B cell (primary cell): ENCODE measurements at regions not wholly inside any gene's neighbourhood (a gene's known extent, or its start where the extent isn't known, plus 50 kb on each side); places are given as distances from the start of the nearest gene placed in this dataset.

Source experiments
- ATAC-seq: fragments of 200-7000 bp; cut with Tn5 transposase; one replicate; pipeline ENCODE4 v1.10.0; 2021; ENCODE audit warnings: low read depth, mild to moderate bottlenecking, moderate number of reproducible peaks, moderate library complexity
- CTCF ChIA-PET: fragments of 350-600 bp; sonication (Branson Sonifier 250); formaldehyde crosslinking; loops from one replicate; lab custom pipeline; 2021; ENCODE audit warnings: antibody characterized with exemption, inconsistent platforms; lab: Charles Lee
- POLR2A ChIA-PET: fragments of 350-600 bp; sonication (Branson Sonifier 250); formaldehyde crosslinking; loops from one replicate; lab custom pipeline; 2021; ENCODE audit warnings: antibody characterized with exemption; lab: Charles Lee
- DNase-seq: peaks from one replicate; pipeline ENCODE4 v3.0.0; 2013
- H2AFZ ChIP-seq: 2 replicates; pipeline ENCODE4 v1.6.1; 2012; ENCODE audit warnings: mild to moderate bottlenecking, low read depth, low read length; ENCODE audit not compliant: insufficient read depth, poor library complexity, severe bottlenecking
- H3K27ac ChIP-seq, 2 donors: 1 replicate in 1 of 2; 2 replicates in 1 of 2; pipeline ENCODE4 v1.5.1; 2012 to 2013; ENCODE audit warnings: low read length in 2 of 2, mild to moderate bottlenecking in 2 of 2, moderate library complexity in 1 of 2
- H3K27me3 ChIP-seq, 4 experiments: fragments of 200-600 bp in 1 of 4; sonication (generic) in 1 of 4; replicated peaks in 1 of 4; 1 replicate in 2 of 4; 2 replicates in 2 of 4; pipeline versions ENCODE4 v1.6.1 to v1.7.0; 2013 to 2016; ENCODE audit warnings: low read length in 3 of 4, mild to moderate bottlenecking in 2 of 4, mixed read lengths in 1 of 4, moderate library complexity in 1 of 4; ENCODE audit not compliant: insufficient read depth in 4 of 4, control insufficient read depth in 3 of 4; ENCODE audit errors: control extremely low read depth in 1 of 4
- H3K36me3 ChIP-seq, 2 experiments: replicated peaks in 1 of 2; 1 replicate in 1 of 2; 2 replicates in 1 of 2; pipeline versions ENCODE4 v1.6.1 to v1.7.1; 2013; ENCODE audit warnings: low read length in 1 of 2; ENCODE audit not compliant: insufficient read depth in 2 of 2, control insufficient read depth in 1 of 2; ENCODE audit errors: control extremely low read depth in 1 of 2, extremely low read depth in 1 of 2
- H3K4me1 ChIP-seq, 2 donors: fragments of 200-600 bp in 1 of 2; sonication (generic) in 1 of 2; 1 replicate in 1 of 2; 2 replicates in 1 of 2; pipeline versions ENCODE4 v1.5.1 to v1.6.1; 2013 to 2017; ENCODE audit warnings: low read length in 2 of 2; ENCODE audit not compliant: control insufficient read depth in 2 of 2, insufficient read depth in 2 of 2
- H3K4me2 ChIP-seq: replicated peaks from 2 replicates; pipeline ENCODE3; 2012; ENCODE audit warnings: mild to moderate bottlenecking, low read depth, low read length; ENCODE audit not compliant: poor library complexity, severe bottlenecking
- H3K4me3 ChIP-seq, 5 experiments: fragments of 200-600 bp in 1 of 5; sonication (generic) in 1 of 5; 1 replicate in 3 of 5; 2 replicates in 2 of 5; pipeline versions ENCODE4 v1.5.1 to v1.7.0; 2011 to 2016; ENCODE audit warnings: low read length in 4 of 5, mild to moderate bottlenecking in 4 of 5, low read depth in 2 of 5, control low read depth in 1 of 5, moderate library complexity in 1 of 5; ENCODE audit not compliant: insufficient read depth in 1 of 5; ENCODE audit errors: control extremely low read depth in 1 of 5, extremely low read depth in 1 of 5
- H3K79me2 ChIP-seq: fragments of 200-600 bp; sonication (generic); one replicate; pipeline ENCODE4 v1.6.0; 2016; ENCODE audit warnings: low read length; ENCODE audit not compliant: control insufficient read depth, insufficient read depth
- H3K9ac ChIP-seq: fragments of 200-600 bp; sonication (generic); 2 replicates; pipeline ENCODE4 v1.6.1; 2017; ENCODE audit warnings: mild to moderate bottlenecking, low read length, moderate library complexity
- H3K9me3 ChIP-seq, 3 donors: one replicate each; pipeline versions ENCODE4 v1.6.1 to v1.7.1; 2013; ENCODE audit warnings: low read length in 2 of 3; ENCODE audit not compliant: control insufficient read depth in 2 of 3, insufficient read depth in 1 of 3; ENCODE audit errors: control extremely low read depth in 1 of 3
- H4K20me1 ChIP-seq: 2 replicates; pipeline ENCODE4 v1.6.0; 2012; ENCODE audit warnings: mild to moderate bottlenecking, low read length; ENCODE audit not compliant: insufficient read depth, control insufficient read depth, poor library complexity, severe bottlenecking
- H3K27ac Mint-ChIP-seq: one replicate; pipeline ENCODE4 v1.8.0; 2021; ENCODE audit warnings: mixed read lengths
- H3K27me3 Mint-ChIP-seq: one replicate; pipeline ENCODE4 v1.8.0; 2021; ENCODE audit warnings: mixed read lengths
- H3K4me1 Mint-ChIP-seq: one replicate; pipeline ENCODE4 v1.8.0; 2021; ENCODE audit warnings: mixed read lengths
- H3K4me3 Mint-ChIP-seq: one replicate; pipeline ENCODE4 v1.8.0; 2021; ENCODE audit warnings: mixed read lengths
- H3K9me3 Mint-ChIP-seq: one replicate; pipeline ENCODE4 v1.8.0; 2022; ENCODE audit warnings: mixed read lengths; ENCODE audit not compliant: insufficient read depth
- CTCF ChIP-seq: fragments of 200-600 bp; IDR thresholded peaks from one replicate; pipeline ENCODE4 v1.8.0; 2022; ENCODE audit warnings: antibody characterized with exemption, mild to moderate bottlenecking
- EZH2 ChIP-seq: IDR thresholded peaks from 2 replicates; pipeline ENCODE4 v1.6.1; 2012; ENCODE audit warnings: borderline replicate concordance, low read depth, mild to moderate bottlenecking, moderate library complexity, low read length; ENCODE audit not compliant: insufficient read depth, poor library complexity, severe bottlenecking
- WGBS: methylation state at CpG from one replicate; pipeline ENCODE4 v1.1.5; 2013; ENCODE audit warnings: missing lambda C conversion rate; ENCODE audit not compliant: insufficient coverage; 5-methylcytosine and 5-hydroxymethylcytosine counted together
- intact Hi-C: fragments of 100-400 bp; cut with micrococcal nuclease; formaldehyde crosslinking; loops from one replicate; pipeline ENCODE4 v1.10.0; 2022

GRCh38 chr4:177182166-177182565, 127.5 kb upstream of the NEIL3 start:
- H3K79me2 ChIP-seq = no peaks in the 10 kb centered on the region
- intact Hi-C loops = no loop called here
- H4K20me1 ChIP-seq = no peaks in the 10 kb centered on the region
- no peaks in the 10 kb centered on the region for H3K9me3 ChIP-seq
- DNase-seq (no peak), ATAC-seq (no peak)
- no peaks in the 10 kb centered on the region for H3K27me3 ChIP-seq
- ChIA-PET CTCF (no interaction called here), POLR2A (no interaction called here)
- no peak overlapping the region for H3K4me3 Mint-ChIP-seq
- no peak overlapping the region for H3K27ac ChIP-seq
- TF ChIP-seq CTCF (no peak), EZH2 (no peak)
- H3K4me1 ChIP-seq = no peaks in the 10 kb centered on the region
- no peak overlapping the region for H3K27ac Mint-ChIP-seq
- H3K27me3 Mint-ChIP-seq = no peaks in the 10 kb centered on the region
- H3K4me1 Mint-ChIP-seq = no peaks in the 10 kb centered on the region
- no peak overlapping the region for H3K4me3 ChIP-seq
- H3K9me3 Mint-ChIP-seq = no peaks in the 10 kb centered on the region
- no peak overlapping the region for H2AFZ ChIP-seq
- H3K36me3 ChIP-seq = no peaks in the 10 kb centered on the region
- H3K9ac ChIP-seq = no peak overlapping the region
- no CpG with 5 or more reads among the region's 4 CpGs for WGBS
- H3K4me2 ChIP-seq = no peak overlapping the region

GRCh38 chr4:177182728-177183127, 126.9 kb upstream of the NEIL3 start:
- no peaks in the 10 kb centered on the region for H3K4me1 ChIP-seq
- no peak overlapping the region for H2AFZ ChIP-seq
- no peak overlapping the region for H3K9ac ChIP-seq
- ATAC-seq (no peak), DNase-seq (no peak)
- Mint-ChIP-seq H3K4me3 (no peak overlapping the region), H3K9me3 (no peaks in the 10 kb centered on the region), H3K27ac (no peak overlapping the region), H3K4me1 (no peaks in the 10 kb centered on the region), H3K27me3 (no peaks in the 10 kb centered on the region)
- CTCF ChIA-PET = no interaction called here
- no peaks in the 10 kb centered on the region for H3K9me3 ChIP-seq
- no peak for TF ChIP-seq EZH2
- no peak for TF ChIP-seq CTCF
- intact Hi-C loops = no loop called here
- H3K27ac ChIP-seq = no peak overlapping the region
- H3K4me3 ChIP-seq = no peak overlapping the region
- no peaks in the 10 kb centered on the region for H4K20me1 ChIP-seq
- H3K79me2 ChIP-seq = no peaks in the 10 kb centered on the region
- POLR2A ChIA-PET = interaction anchor here (0.6 kb wide), 1 partner anchor 10 kb away, joined by 5 read pairs; no protein-coding TSS in a partner anchor
- H3K27me3 ChIP-seq = no peaks in the 10 kb centered on the region
- no peak overlapping the region for H3K4me2 ChIP-seq
- no peaks in the 10 kb centered on the region for H3K36me3 ChIP-seq
- 100% methylated on average over 1 of the region's 1 CpG for WGBS
